GM23338 (cell line): ENCODE measurements at regions not wholly inside any gene's neighbourhood (a gene's known extent, or its start where the extent isn't known, plus 50 kb on each side); places are given as distances from the start of the nearest gene placed in this dataset.

Source experiments
- ATAC-seq: fragments of 200-7000 bp; cut with Tn5 transposase; 3 replicates; pipeline ENCODE4 v1.9.1; 2020
- DNase-seq: peaks from one replicate; pipeline ENCODE4 v3.0.0-alpha.2; 2015; ENCODE audit warnings: low spot score
- H2AFZ ChIP-seq: fragments of 200-600 bp; sonication (generic); 2 replicates; pipeline ENCODE4 v1.8.0; 2016; ENCODE audit warnings: antibody characterized with exemption, mild to moderate bottlenecking, moderate library complexity
- H3F3A ChIP-seq: fragments of 200-600 bp; sonication (generic); replicated peaks from 2 replicates; pipeline ENCODE4 v1.8.0; 2017; ENCODE audit warnings: antibody characterized with exemption, mixed run types, low read depth
- H3K27ac ChIP-seq: fragments of 200-600 bp; sonication (generic); 2 replicates; pipeline ENCODE4 v1.6.1; 2016; ENCODE audit warnings: low read depth
- H3K27me3 ChIP-seq: fragments of 200-600 bp; sonication (generic); 2 replicates; pipeline ENCODE4 v1.8.0; 2016; ENCODE audit warnings: mild to moderate bottlenecking, mixed run types, moderate library complexity; ENCODE audit not compliant: insufficient read depth
- H3K36me3 ChIP-seq: fragments of 200-600 bp; sonication (generic); 2 replicates; pipeline ENCODE4 v1.8.0; 2016; ENCODE audit warnings: mild to moderate bottlenecking; ENCODE audit not compliant: insufficient read depth
- H3K4me1 ChIP-seq: fragments of 200-600 bp; sonication (generic); 2 replicates; pipeline ENCODE4 v1.8.0; 2016; ENCODE audit warnings: mild to moderate bottlenecking, moderate library complexity; ENCODE audit not compliant: insufficient read depth
- H3K4me2 ChIP-seq: fragments of 200-600 bp; sonication (generic); 2 replicates; pipeline ENCODE4 v1.7.1; 2017; ENCODE audit warnings: mixed run types
- H3K4me3 ChIP-seq: fragments of 200-600 bp; sonication (generic); 2 replicates; pipeline ENCODE4 v1.6.1; 2016; ENCODE audit warnings: mixed run types
- H3K79me2 ChIP-seq: fragments of 200-600 bp; sonication (generic); replicated peaks from 2 replicates; pipeline ENCODE4 v1.8.0; 2017; ENCODE audit warnings: mild to moderate bottlenecking; ENCODE audit not compliant: insufficient read depth
- H3K9me2 ChIP-seq: fragments of 200-600 bp; sonication (generic); 2 replicates; pipeline ENCODE4 v1.8.0; 2017; ENCODE audit not compliant: insufficient read depth
- H4K20me1 ChIP-seq: fragments of 200-600 bp; sonication (generic); replicated peaks from 2 replicates; pipeline ENCODE4 v1.8.0; 2017; ENCODE audit warnings: mild to moderate bottlenecking; ENCODE audit not compliant: insufficient read depth
- H3K27ac Mint-ChIP-seq: 2 replicates; pipeline ENCODE4 v1.8.0; 2020; ENCODE audit warnings: inconsistent platforms, mild to moderate bottlenecking, moderate library complexity, mixed read lengths
- H3K27me3 Mint-ChIP-seq: 3 replicates; pipeline ENCODE4 v1.8.0; 2022; ENCODE audit warnings: low read depth, mild to moderate bottlenecking, moderate library complexity, mixed read lengths, inconsistent platforms; ENCODE audit not compliant: insufficient read depth, poor library complexity
- H3K36me3 Mint-ChIP-seq: 3 replicates; pipeline ENCODE4 v1.8.0; 2021; ENCODE audit warnings: low read depth, mild to moderate bottlenecking, inconsistent platforms, moderate library complexity, mixed read lengths
- H3K4me1 Mint-ChIP-seq: 3 replicates; pipeline ENCODE4 v1.8.0; 2020; ENCODE audit warnings: mild to moderate bottlenecking, inconsistent platforms, mixed read lengths
- H3K4me3 Mint-ChIP-seq: 3 replicates; pipeline ENCODE4 v1.8.0; 2021; ENCODE audit warnings: moderate library complexity, mild to moderate bottlenecking, inconsistent platforms, mixed read lengths
- H3K9me3 Mint-ChIP-seq: 3 replicates; pipeline ENCODE4 v1.8.0; 2020; ENCODE audit warnings: moderate library complexity, mild to moderate bottlenecking, inconsistent platforms, mixed read lengths
- EZH2phosphoT487 ChIP-seq: fragments of 200-600 bp; sonication (generic); IDR thresholded peaks from one replicate; pipeline ENCODE4 v1.8.1; 2018; ENCODE audit warnings: antibody characterized with exemption; ENCODE audit not compliant: unreplicated experiment
- NANOG ChIP-seq: IDR thresholded peaks from 2 replicates; pipeline ENCODE4 v1.6.1; 2016; ENCODE audit warnings: antibody characterized with exemption, borderline replicate concordance
- STAT1 ChIP-seq: IDR thresholded peaks from one replicate; pipeline ENCODE4 v1.6.1; 2016; ENCODE audit warnings: antibody characterized with exemption; ENCODE audit not compliant: unreplicated experiment
- ZNF114 ChIP-seq: fragments of 250-450 bp; sonication (Bioruptor Pico); IDR thresholded peaks from 2 replicates; pipeline ENCODE4 v1.5.0; 2020; ENCODE audit warnings: mild to moderate bottlenecking, moderate library complexity
- ZNF331 ChIP-seq: fragments of 250-450 bp; sonication (Bioruptor Pico); IDR thresholded peaks from 2 replicates; pipeline ENCODE4 v1.5.0; 2020; ENCODE audit warnings: low read depth, mild to moderate bottlenecking, moderate library complexity
- TF ChIP-seq, protein P1 (sequence below): IDR thresholded peaks from one replicate; pipeline ENCODE4 v1.6.1; 2018; ENCODE audit warnings: antibody characterized with exemption; ENCODE audit not compliant: unreplicated experiment
- TF ChIP-seq, protein P2 (sequence below), 2 experiments: fragments of 200-600 bp in 1 of 2; sonication (generic) in 1 of 2; conservative IDR thresholded peaks; 2 replicates each; pipeline versions ENCODE4 v1.5.1 to v1.6.1; 2016 to 2017; ENCODE audit warnings: antibody characterized with exemption in 2 of 2, low read depth in 2 of 2, mild to moderate bottlenecking in 2 of 2, moderate library complexity in 1 of 2

DNA sequence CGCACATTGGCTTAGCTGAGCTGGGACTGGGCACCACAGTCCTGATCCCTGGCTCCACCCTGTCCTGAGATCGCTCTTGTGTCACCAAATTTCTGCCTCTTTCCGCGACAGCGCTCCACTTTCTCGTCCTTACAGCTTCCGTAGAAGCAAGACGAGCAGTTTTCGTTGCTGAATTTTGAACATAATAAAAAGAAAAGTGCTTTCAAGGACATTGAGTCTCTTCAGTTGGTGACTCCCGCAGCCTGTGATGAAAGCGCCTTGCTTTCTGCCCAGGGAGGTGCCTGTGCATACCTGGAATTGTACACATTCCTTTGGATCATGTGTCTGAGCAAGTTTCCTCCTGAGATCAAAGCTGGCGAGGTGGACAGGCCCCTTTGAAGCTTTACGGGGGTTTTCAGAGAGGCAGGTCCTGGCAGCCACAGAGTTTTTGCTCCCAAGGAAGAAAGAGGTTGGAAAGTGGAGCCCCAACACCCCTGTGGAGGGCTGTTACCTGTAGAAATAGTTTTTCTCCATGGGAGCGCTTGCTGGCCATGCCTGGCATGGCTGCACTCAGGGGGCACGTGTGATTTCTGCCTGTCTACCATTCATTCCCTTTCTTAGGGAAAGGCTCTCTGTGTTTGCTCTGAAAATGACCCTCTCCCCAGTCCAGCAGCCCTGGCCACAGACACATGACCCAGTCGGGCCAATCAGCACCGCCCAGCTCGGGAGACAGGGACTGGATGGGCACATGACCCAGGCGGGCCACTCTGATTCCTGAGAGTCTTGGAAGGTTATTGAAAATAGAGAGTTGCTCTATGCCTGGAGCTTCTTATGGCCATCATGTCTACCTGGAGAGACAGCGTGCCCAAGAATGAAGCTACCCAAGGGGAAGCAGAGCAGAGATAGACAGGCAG, 115.6 kb upstream of the OTOS start:
- Mint-ChIP-seq H3K36me3 (peaks cover 6% of the 10 kb centered on the region), H3K4me1 (peaks cover 8% of the 10 kb centered on the region), H3K4me3 (no peak overlapping the region), H3K27ac (no peak overlapping the region), H3K9me3 (peaks cover 25% of the 10 kb centered on the region), H3K27me3 (peaks cover 13% of the 10 kb centered on the region)
- no peak overlapping the region; the same call in 1 of the 2 replicates for H2AFZ ChIP-seq
- no peaks in the 10 kb centered on the region for H3K27me3 ChIP-seq
- H3K36me3 ChIP-seq: no peaks in the 10 kb centered on the region
- TF ChIP-seq ZNF114: no peak
- TF ChIP-seq, protein P1, sequence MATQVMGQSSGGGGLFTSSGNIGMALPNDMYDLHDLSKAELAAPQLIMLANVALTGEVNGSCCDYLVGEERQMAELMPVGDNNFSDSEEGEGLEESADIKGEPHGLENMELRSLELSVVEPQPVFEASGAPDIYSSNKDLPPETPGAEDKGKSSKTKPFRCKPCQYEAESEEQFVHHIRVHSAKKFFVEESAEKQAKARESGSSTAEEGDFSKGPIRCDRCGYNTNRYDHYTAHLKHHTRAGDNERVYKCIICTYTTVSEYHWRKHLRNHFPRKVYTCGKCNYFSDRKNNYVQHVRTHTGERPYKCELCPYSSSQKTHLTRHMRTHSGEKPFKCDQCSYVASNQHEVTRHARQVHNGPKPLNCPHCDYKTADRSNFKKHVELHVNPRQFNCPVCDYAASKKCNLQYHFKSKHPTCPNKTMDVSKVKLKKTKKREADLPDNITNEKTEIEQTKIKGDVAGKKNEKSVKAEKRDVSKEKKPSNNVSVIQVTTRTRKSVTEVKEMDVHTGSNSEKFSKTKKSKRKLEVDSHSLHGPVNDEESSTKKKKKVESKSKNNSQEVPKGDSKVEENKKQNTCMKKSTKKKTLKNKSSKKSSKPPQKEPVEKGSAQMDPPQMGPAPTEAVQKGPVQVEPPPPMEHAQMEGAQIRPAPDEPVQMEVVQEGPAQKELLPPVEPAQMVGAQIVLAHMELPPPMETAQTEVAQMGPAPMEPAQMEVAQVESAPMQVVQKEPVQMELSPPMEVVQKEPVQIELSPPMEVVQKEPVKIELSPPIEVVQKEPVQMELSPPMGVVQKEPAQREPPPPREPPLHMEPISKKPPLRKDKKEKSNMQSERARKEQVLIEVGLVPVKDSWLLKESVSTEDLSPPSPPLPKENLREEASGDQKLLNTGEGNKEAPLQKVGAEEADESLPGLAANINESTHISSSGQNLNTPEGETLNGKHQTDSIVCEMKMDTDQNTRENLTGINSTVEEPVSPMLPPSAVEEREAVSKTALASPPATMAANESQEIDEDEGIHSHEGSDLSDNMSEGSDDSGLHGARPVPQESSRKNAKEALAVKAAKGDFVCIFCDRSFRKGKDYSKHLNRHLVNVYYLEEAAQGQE: no peak
- TF ChIP-seq NANOG: no peak
- TF ChIP-seq EZH2phosphoT487: no peak
- TF ChIP-seq STAT1: no peak
- DNase-seq: peak; percentile 69
- 0 out of 2 replicates have a peak overlapping the region, but pooled peaks have one; percentile 20 for H3K4me2 ChIP-seq
- ATAC-seq: no peak; the same call in 1 of the 3 replicates
- no peaks in the 10 kb centered on the region for H3F3A ChIP-seq
- H3K79me2 ChIP-seq: no peaks in the 10 kb centered on the region
- no peak overlapping the region for H3K4me3 ChIP-seq
- H4K20me1 ChIP-seq: no peaks in the 10 kb centered on the region
- H3K4me1 ChIP-seq: no peaks in the 10 kb centered on the region
- H3K27ac ChIP-seq: no peak overlapping the region
- H3K9me2 ChIP-seq: 0 out of 2 replicates have a peak, but pooled peaks cover 6% of the 10 kb centered on the region

DNA sequence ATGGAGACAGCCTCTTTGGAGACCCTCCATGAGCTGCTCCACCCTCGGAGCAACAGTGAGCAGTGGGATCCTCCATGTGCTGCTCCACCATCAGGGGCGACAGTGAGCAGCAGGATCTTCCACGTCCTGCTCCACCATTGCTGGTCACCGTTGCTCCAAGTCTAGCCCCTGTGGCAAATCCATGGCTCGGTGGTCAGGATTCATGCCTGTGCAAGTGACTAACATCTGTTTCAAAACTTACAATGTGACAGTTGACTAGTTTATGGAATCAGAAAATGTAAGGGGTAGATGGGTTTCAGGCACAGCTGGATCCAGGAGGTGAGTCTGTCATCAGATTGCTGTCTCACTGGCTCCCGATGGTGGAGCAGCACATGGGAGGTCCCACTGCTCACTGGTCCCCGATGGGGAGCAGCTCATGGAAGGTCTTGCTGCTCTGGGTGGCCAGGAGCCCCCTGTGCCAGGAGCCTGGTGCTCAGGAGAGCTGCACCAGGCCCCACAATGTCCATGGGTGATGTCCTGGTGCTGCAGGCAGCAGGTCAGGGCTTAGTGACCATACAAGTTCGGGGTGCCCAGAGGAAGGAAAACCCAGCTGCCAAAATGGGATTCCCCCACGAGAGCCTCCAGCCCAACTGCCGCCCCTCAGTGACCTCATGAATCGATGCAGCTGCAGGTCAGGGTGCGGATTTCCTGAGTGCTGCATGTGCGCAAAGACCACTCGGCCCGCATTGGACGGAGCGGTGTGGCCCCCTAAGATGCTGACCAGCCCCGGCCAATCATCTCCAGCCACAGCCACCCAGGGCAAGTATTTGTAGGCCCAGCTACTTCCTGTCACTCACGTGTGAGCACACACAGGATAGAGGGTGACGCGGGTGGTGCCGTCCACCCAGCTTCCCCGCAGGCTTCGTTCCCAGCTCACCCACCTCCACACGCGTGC, 116.5 kb upstream of the OTOS start:
- H3K4me3 Mint-ChIP-seq: no peak overlapping the region
- H3K9me2 ChIP-seq: 0 out of 2 replicates have a peak, but pooled peaks cover 6% of the 10 kb centered on the region
- H3K4me2 ChIP-seq: no peak overlapping the region
- H3K4me1 Mint-ChIP-seq: peaks cover 8% of the 10 kb centered on the region
- H3F3A ChIP-seq: no peaks in the 10 kb centered on the region
- ATAC-seq (no peak), DNase-seq (no peak)
- H3K79me2 ChIP-seq: no peaks in the 10 kb centered on the region
- H3K27ac Mint-ChIP-seq: no peak overlapping the region
- peaks cover 14% of the 10 kb centered on the region for H3K27me3 Mint-ChIP-seq
- peaks cover 7% of the 10 kb centered on the region for H3K36me3 Mint-ChIP-seq
- no peaks in the 10 kb centered on the region for H3K36me3 ChIP-seq
- no peak overlapping the region for H2AFZ ChIP-seq
- H3K9me3 Mint-ChIP-seq: peaks cover 34% of the 10 kb centered on the region
- H3K4me3 ChIP-seq: no peak overlapping the region
- H4K20me1 ChIP-seq: no peaks in the 10 kb centered on the region
- no peak overlapping the region for H3K27ac ChIP-seq
- no peaks in the 10 kb centered on the region for H3K27me3 ChIP-seq
- no peaks in the 10 kb centered on the region for H3K4me1 ChIP-seq
- TF ChIP-seq, protein P2, sequence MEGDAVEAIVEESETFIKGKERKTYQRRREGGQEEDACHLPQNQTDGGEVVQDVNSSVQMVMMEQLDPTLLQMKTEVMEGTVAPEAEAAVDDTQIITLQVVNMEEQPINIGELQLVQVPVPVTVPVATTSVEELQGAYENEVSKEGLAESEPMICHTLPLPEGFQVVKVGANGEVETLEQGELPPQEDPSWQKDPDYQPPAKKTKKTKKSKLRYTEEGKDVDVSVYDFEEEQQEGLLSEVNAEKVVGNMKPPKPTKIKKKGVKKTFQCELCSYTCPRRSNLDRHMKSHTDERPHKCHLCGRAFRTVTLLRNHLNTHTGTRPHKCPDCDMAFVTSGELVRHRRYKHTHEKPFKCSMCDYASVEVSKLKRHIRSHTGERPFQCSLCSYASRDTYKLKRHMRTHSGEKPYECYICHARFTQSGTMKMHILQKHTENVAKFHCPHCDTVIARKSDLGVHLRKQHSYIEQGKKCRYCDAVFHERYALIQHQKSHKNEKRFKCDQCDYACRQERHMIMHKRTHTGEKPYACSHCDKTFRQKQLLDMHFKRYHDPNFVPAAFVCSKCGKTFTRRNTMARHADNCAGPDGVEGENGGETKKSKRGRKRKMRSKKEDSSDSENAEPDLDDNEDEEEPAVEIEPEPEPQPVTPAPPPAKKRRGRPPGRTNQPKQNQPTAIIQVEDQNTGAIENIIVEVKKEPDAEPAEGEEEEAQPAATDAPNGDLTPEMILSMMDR (conservative IDR thresholded peaks at IDR 0.05; ENCODE audit: low read depth in 2 of 2): peak in 1 of 2 experiments; percentile 22; a peak in 2 of 4 replicates
- TF ChIP-seq ZNF331 (CRISPR knock-in tag): no peak
